Bronchial epithelial cell (primary cell): ENCODE measurements at regions not wholly inside any gene's neighbourhood (a gene's known extent, or its start where the extent isn't known, plus 50 kb on each side); places are given as distances from the start of the nearest gene placed in this dataset.

ENCODE experiments used
- DNase-seq: peaks from one replicate; pipeline ENCODE4 v3.0.0-alpha.2; 2010; ENCODE audit warnings: low read depth
- FAIRE-seq: peaks from 2 replicates; lab custom pipeline; 2011; peaks lifted over from hg19 to GRCh38; lab: Jason Lieb, UNC
- H3K27me3 ChIP-seq: 2 replicates; pipeline ENCODE4 v1.5.1; 2011; ENCODE audit warnings: low read length; ENCODE audit not compliant: control insufficient read depth, insufficient read depth
- H3K36me3 ChIP-seq: 2 replicates; pipeline ENCODE4 v1.5.1; 2011; ENCODE audit warnings: low read length; ENCODE audit not compliant: control insufficient read depth, insufficient read depth
- H3K4me3 ChIP-seq: 2 replicates; pipeline ENCODE4 v1.5.1; 2011; ENCODE audit warnings: mild to moderate bottlenecking, low read depth, low read length, control low read depth
- CTCF ChIP-seq: IDR thresholded peaks from 2 replicates; pipeline ENCODE4 v1.5.1; 2011; ENCODE audit warnings: mild to moderate bottlenecking, moderate library complexity, low read length, control low read depth, inconsistent platforms; ENCODE audit not compliant: insufficient read depth, severe bottlenecking

GRCh38 chr22:45102896-45103420, 60.8 kb upstream of the NUP50 start:
- H3K4me3 ChIP-seq = no peak overlapping the region
- peaks cover 3% of the 10 kb centered on the region for H3K27me3 ChIP-seq
- no peaks in the 10 kb centered on the region for H3K36me3 ChIP-seq
- no peak for TF ChIP-seq CTCF
- DNase-seq (no peak), FAIRE-seq (no peak)

GRCh38 chr22:45103756-45104155, 60.0 kb upstream of the NUP50 start:
- no peak for DNase-seq
- Histone ChIP-seq H3K4me3 (no peak overlapping the region), H3K36me3 (no peaks in the 10 kb centered on the region), H3K27me3 (peaks cover 3% of the 10 kb centered on the region)
- FAIRE-seq = no peak
- TF ChIP-seq CTCF = no peak

- no peak for DNase-seq
- Histone ChIP-seq H3K27me3 (peaks cover 3% of the 10 kb centered on the region), H3K4me3 (no peak overlapping the region), H3K36me3 (no peaks in the 10 kb centered on the region)
- FAIRE-seq = no peak
- TF ChIP-seq CTCF = no peak
Observed at GRCh38 chr22:45104313-45104712, 59.4 kb upstream of the NUP50 start.

GRCh38 chr22:45105281-45105702, 58.4 kb upstream of the NUP50 start:
- peaks cover 3% of the 10 kb centered on the region for H3K27me3 ChIP-seq
- no peaks in the 10 kb centered on the region for H3K36me3 ChIP-seq
- H3K4me3 ChIP-seq = no peak overlapping the region
- peak; percentile 100 for FAIRE-seq
- no peak for TF ChIP-seq CTCF
- peak; percentile 74 for DNase-seq

GRCh38 chr22:45107671-45108070, 56.1 kb upstream of the NUP50 start:
- DNase-seq (no peak), FAIRE-seq (no peak)
- TF ChIP-seq CTCF = no peak
- no peaks in the 10 kb centered on the region for H3K36me3 ChIP-seq
- H3K4me3 ChIP-seq = no peak overlapping the region
- H3K27me3 ChIP-seq = no peaks in the 10 kb centered on the region
